DND-41 (cell line): ENCODE measurements at regions not wholly inside any gene's neighbourhood (a gene's known extent, or its start where the extent isn't known, plus 50 kb on each side); places are given as distances from the start of the nearest gene placed in this dataset.

ENCODE experiments used
- ATAC-seq: fragments of 200-7000 bp; cut with Tn5 transposase; 3 replicates; pipeline ENCODE4 v1.9.1; 2021; ENCODE audit warnings: low read depth; ENCODE audit not compliant: insufficient read depth
- DNase-seq: peaks from one replicate; pipeline ENCODE4 v3.0.0-alpha.2; 2020
- H2AFZ ChIP-seq: 2 replicates; pipeline ENCODE4 v1.6.0; 2012; ENCODE audit warnings: low read depth, low read length
- H3K27ac ChIP-seq: 2 replicates; pipeline ENCODE4 v1.5.1; 2012; ENCODE audit warnings: low read length, inconsistent platforms
- H3K27me3 ChIP-seq: fragments of 200-600 bp; sonication (generic); 2 replicates; pipeline ENCODE4 v1.6.0; 2012; ENCODE audit warnings: low read length, mild to moderate bottlenecking, inconsistent platforms; ENCODE audit not compliant: insufficient read depth, poor library complexity
- H3K36me3 ChIP-seq: 2 replicates; pipeline ENCODE4 v1.5.1; 2012; ENCODE audit warnings: low read length, inconsistent platforms; ENCODE audit not compliant: insufficient read depth
- H3K4me1 ChIP-seq: 2 replicates; pipeline ENCODE4 v1.5.1; 2012; ENCODE audit warnings: mild to moderate bottlenecking, low read length; ENCODE audit not compliant: insufficient read depth
- H3K4me2 ChIP-seq: 2 replicates; pipeline ENCODE4 v1.6.0; 2012; ENCODE audit warnings: mild to moderate bottlenecking, moderate library complexity, low read length, inconsistent platforms; ENCODE audit not compliant: insufficient read depth
- H3K4me3 ChIP-seq, 2 experiments: fragments of 200-600 bp in 1 of 2; shearing (Covaris generic) in 1 of 2; 2 replicates each; pipeline ENCODE4 v1.5.1; 2012 to 2016; ENCODE audit warnings: inconsistent platforms in 2 of 2, low read length in 2 of 2, mild to moderate bottlenecking in 2 of 2, low read depth in 1 of 2, moderate library complexity in 1 of 2
- H3K79me2 ChIP-seq: 2 replicates; pipeline ENCODE4 v1.6.0; 2012; ENCODE audit warnings: low read length, inconsistent platforms; ENCODE audit not compliant: insufficient read depth
- H3K9ac ChIP-seq: 2 replicates; pipeline ENCODE4 v1.6.0; 2012; ENCODE audit warnings: low read depth, mild to moderate bottlenecking, inconsistent platforms, low read length, moderate library complexity
- H3K9me3 ChIP-seq: 2 replicates; pipeline ENCODE4 v1.5.1; 2012; ENCODE audit warnings: low read length, moderate library complexity, mild to moderate bottlenecking, inconsistent platforms; ENCODE audit not compliant: insufficient read depth, severe bottlenecking
- H4K20me1 ChIP-seq: 2 replicates; pipeline ENCODE4 v1.6.0; 2012; ENCODE audit warnings: low read length; ENCODE audit not compliant: insufficient read depth
- EZH2 ChIP-seq: IDR thresholded peaks from 3 replicates; pipeline ENCODE4 v1.6.1; 2012; ENCODE audit warnings: borderline replicate concordance, low read depth, mild to moderate bottlenecking, moderate library complexity, low read length, inconsistent platforms; ENCODE audit not compliant: severe bottlenecking
- TF ChIP-seq, protein P1 (sequence below): IDR thresholded peaks from 2 replicates; pipeline ENCODE4 v1.5.1; 2012; ENCODE audit warnings: borderline replicate concordance, low read length, moderate library complexity, mild to moderate bottlenecking; ENCODE audit not compliant: poor library complexity, severe bottlenecking; ENCODE audit errors: extremely low read depth

DNA sequence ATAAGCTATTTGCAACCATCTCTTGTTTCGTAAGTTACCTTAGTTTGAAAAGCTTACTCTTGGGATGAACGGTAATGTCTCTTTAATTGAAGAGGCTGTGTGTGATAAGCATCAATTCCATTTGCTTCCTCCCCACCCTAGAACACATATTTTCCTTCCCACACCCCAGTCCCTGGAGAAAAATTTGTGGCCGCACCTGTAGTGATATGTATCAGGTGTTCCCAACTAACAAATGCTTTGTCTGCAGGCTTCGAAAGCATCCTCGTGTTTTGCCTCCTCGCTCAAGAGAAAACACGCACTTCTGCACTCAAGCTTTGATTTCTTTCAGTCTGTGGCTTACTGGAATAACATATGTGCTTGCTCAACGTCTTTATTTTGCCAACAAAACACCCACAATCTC is 143.8 kb upstream of the OTUD4 start:
- no peak for ATAC-seq
- H3K36me3 ChIP-seq: no peaks in the 10 kb centered on the region
- H3K27me3 ChIP-seq: no peaks in the 10 kb centered on the region
- no peak overlapping the region for H3K27ac ChIP-seq
- no peak overlapping the region for H2AFZ ChIP-seq
- TF ChIP-seq, protein P1, sequence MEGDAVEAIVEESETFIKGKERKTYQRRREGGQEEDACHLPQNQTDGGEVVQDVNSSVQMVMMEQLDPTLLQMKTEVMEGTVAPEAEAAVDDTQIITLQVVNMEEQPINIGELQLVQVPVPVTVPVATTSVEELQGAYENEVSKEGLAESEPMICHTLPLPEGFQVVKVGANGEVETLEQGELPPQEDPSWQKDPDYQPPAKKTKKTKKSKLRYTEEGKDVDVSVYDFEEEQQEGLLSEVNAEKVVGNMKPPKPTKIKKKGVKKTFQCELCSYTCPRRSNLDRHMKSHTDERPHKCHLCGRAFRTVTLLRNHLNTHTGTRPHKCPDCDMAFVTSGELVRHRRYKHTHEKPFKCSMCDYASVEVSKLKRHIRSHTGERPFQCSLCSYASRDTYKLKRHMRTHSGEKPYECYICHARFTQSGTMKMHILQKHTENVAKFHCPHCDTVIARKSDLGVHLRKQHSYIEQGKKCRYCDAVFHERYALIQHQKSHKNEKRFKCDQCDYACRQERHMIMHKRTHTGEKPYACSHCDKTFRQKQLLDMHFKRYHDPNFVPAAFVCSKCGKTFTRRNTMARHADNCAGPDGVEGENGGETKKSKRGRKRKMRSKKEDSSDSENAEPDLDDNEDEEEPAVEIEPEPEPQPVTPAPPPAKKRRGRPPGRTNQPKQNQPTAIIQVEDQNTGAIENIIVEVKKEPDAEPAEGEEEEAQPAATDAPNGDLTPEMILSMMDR: no peak
- no peak for TF ChIP-seq EZH2
- no peaks in the 10 kb centered on the region for H3K9me3 ChIP-seq
- no peaks in the 10 kb centered on the region for H3K4me1 ChIP-seq
- H3K79me2 ChIP-seq: no peaks in the 10 kb centered on the region
- DNase-seq: no peak
- H3K9ac ChIP-seq: no peak overlapping the region
- H4K20me1 ChIP-seq: no peaks in the 10 kb centered on the region
- H3K4me3 ChIP-seq: no peak overlapping the region
- no peak overlapping the region for H3K4me2 ChIP-seq

DNA sequence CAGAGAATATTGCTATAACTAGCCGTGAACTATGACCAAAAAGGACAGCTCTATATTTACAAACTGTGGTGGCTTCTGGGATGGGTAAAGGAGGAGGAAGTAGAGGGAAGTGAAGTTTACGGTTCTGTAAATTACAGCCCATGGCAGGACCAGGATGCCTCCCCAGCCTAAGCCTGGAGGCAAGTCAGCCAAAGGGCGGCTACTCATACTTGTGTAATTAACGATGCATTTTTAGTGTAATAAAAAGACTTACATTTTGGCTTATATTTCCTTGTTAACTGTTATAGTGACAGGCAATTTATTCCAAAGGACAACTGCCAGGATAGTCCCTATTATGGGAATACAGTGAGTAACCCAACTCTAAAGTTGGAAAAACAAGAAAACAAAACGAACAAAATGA is 139.9 kb upstream of the OTUD4 start:
- Histone ChIP-seq H2AFZ (no peak overlapping the region), H3K9ac (no peak overlapping the region), H4K20me1 (no peaks in the 10 kb centered on the region), H3K4me3 (no peak overlapping the region), H3K4me1 (no peaks in the 10 kb centered on the region), H3K36me3 (no peaks in the 10 kb centered on the region), H3K27me3 (no peaks in the 10 kb centered on the region), H3K27ac (no peak overlapping the region), H3K4me2 (no peak overlapping the region), H3K79me2 (no peaks in the 10 kb centered on the region), H3K9me3 (no peaks in the 10 kb centered on the region)
- no peak for TF ChIP-seq EZH2
- TF ChIP-seq, protein P1: no peak
- ATAC-seq (no peak), DNase-seq (no peak)

DNA sequence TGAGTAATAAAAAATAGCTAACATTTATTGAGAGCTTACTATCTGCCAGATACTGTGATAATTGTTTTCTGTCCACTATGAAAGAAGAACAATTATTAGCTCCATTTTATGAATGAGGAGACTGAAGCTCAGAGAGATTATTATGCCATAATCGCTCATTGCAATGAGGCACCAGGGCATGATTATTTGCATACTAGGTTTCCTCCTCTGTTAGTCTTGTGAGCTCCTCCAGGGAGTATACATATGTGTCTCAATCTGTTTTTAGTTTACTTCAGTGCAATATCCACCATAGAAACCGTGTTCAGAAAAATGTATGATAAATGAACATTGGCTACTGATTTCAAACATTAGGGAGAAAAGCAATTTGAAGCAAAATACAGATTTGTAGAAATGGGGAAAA is 139.4 kb upstream of the OTUD4 start:
- H2AFZ ChIP-seq: no peak overlapping the region

More for the DNA sequence above, 139.4 kb upstream of the OTUD4 start:
- H3K4me3 ChIP-seq: no peak overlapping the region
- H4K20me1 ChIP-seq: no peaks in the 10 kb centered on the region
- no peaks in the 10 kb centered on the region for H3K79me2 ChIP-seq
- H3K27ac ChIP-seq: no peak overlapping the region
- H3K36me3 ChIP-seq: no peaks in the 10 kb centered on the region
- no peaks in the 10 kb centered on the region for H3K27me3 ChIP-seq
- TF ChIP-seq, protein P1: no peak
- no peak for TF ChIP-seq EZH2
- H3K9ac ChIP-seq: no peak overlapping the region
- no peak for ATAC-seq
- no peaks in the 10 kb centered on the region for H3K9me3 ChIP-seq
- DNase-seq: no peak
- no peaks in the 10 kb centered on the region for H3K4me1 ChIP-seq
- H3K4me2 ChIP-seq: no peak overlapping the region
